ENCODE measurements at regions not wholly inside any gene's neighbourhood (a gene's known extent, or its start where the extent isn't known, plus 50 kb on each side); places are given as distances from the start of the nearest gene placed in this dataset.
"Not testable (repeated sequence)": the region's sequence is repeated elsewhere in the genome, so short reads cannot be mapped to it uniquely, and the experiment has no call there.

DNA sequence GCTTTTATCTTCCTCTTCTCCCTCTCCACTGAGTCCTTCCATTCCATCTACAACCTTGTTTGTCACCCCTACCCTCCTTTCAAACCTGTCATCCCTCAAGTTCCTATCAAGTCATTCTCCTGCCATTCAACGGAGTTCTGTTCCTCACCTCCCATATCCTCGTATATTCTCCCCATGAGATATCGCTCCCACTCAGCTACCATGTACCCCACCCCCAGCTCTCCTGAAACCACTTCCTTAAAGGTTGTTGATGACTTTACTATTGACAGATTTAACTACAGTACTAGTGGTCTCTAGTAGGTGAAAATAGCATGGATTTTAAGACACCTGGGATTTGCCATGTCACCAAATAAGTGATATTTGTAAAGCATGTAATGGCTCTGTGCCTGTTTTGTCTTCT, 107.4 kb upstream of the BARHL2 start:
- DNase-seq (ENCODE audit: low spot score), result no peak

DNA sequence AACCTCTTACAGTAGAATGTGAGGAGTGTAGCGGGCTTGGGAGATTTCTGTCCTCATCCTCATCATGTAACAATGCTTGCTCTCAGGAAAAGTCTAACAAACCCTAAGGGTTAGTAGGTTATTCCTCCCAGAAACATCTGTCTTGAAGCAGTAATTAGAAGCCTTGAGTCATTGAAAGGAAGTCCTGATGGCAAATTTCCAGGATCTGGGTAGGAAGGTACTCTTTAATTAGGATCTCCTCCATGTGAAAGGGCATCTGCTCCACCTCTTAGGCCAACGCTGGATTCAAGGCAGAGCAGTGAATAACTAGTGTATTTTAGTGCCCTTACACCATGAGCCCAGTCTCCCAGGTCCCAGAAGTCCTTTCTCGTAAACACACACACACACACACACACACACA, 106.6 kb upstream of the BARHL2 start:
- no peak for DNase-seq (ENCODE audit: low spot score)

DNA sequence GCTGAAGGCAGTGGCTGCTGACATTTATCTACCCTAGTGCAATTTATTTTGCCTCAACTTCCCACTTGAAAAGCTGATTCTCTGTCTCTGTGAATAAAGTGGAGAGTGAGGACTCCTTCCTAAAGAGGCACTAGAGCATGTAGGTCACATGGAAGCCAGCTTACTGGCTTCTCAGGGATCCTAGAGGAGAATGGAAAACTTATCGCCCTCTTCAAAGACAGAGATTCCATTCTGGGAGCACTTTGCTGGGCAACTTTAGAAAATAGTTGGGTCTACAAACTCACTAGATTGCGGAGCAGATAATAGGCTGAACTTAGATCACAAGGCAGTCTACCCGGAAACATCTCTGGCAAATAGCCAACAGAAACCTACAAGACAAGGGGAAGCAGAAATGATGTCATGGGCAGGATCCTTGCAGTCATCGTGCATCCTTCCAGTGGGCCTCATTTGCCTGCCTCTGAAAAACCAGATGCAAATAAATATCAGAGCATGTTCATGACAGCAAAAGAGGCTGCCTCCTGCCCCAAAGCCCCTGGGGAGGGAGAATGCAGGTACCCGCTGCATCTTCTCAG, 104.8 kb upstream of the BARHL2 start:
- no peak for DNase-seq (ENCODE audit: low spot score)

DNA sequence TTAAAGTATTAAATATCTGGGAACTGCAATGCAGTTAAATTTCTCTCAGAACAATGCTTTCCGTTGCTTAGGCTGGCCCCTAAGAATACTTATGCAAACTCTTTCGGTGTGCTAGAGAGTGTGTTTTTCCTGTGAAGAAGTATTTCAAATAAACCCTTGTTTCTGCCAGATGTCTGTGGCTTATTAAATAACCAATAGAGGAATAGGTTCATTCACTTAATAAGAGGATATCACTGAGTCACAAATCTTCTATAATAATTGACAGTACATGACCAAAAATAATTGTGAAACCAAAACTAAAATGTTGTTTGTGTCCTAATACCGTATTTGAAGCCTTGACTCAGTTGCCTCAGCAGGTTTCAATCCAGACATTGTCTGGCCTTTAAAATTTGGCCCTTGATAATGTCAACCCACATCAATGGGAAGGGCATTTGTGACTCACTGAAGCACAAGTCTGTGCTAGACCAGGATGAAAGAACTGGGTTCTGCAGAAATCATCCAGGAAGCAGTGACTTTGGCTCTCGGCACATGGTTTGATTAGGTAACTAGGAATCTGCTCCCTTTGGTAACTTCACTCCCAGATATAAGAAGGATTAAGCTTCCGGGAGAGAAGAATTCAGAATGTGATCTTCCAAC, 104.2 kb upstream of the BARHL2 start:
- no peak for DNase-seq (ENCODE audit: low spot score)

DNA sequence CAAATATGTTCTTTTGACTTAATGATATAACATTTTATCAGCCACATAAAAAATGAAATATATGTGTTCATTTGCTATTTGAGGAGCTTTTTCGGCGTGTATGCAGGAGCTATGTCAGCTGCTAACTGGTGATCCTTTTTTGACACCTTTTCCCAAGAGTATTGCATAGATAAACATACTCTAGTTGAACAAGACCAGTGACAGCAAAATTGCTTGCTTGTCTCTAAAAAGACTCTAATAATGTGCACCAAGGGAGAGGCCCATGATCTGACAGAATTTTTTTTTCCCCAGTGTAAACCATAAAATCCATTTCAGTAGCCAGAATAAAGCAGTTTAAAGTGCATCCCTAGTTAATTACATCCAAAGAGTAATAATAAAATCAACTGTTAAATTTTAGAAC, 103.6 kb upstream of the BARHL2 start:
- no peak for DNase-seq (ENCODE audit: low spot score)

DNA sequence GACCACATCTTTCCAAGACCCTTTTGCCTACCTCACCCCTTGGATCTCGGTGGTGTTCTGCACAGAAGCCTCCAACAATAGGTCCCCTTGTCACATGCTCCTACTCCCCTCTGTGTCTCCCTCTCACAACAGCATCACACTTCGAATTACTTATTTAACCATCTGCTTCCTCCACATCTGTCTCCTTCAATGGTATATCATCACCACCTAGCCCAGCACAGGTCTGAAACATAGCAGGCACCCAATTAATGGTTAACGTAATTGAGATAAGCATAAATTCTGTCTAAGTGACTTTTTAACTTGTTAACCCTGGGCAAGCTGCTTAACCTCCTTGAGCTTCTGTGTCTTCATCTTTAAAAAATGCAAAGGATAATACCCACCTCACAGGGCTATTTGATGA, 100.3 kb upstream of the BARHL2 start:
- DNase-seq (ENCODE audit: low spot score), result no peak

DNA sequence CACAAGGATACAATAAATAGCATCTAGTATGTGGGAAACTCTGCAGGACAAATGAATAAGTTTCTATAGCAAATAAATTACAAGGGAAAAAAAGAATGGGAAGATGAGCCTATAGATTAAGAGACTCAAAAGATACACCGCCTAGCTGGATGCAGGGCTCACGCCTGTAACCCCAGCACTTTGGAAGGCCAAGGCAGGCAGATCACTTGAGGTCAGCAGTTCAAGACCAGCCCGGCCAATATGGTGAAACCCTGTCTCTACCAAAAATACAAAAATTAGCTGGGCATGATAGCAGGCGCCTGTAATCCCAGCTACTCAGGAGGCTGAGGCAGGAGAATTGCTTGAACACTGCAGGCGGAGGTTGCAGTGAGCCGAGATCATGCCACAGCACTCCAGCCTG, 95.1 kb upstream of the BARHL2 start:
- not testable (repeated sequence) for DNase-seq (ENCODE audit: low spot score)

DNA sequence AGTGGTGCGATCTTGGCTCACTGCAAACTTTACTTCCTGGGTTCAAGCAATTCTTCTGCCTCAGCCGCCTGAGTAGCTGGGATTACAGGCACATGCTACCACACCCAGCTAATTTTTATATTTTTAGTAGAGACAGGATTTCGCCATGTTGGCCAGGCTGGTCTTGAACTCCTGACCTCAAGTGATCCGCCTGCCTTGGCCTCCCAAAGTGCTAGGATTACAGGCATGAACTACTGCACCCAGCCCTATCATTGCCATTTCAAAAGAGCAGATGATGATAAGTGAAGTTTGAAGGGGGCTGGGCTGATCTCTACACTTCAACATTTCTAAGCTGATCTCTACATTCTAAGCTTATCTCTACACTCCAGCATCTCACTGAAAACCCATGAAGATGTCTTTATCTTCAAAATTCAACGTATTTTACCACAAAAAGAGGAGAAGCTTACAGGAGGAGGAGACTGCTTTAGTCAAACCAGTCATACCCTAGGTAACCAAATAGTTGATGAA, 94.4 kb upstream of the BARHL2 start:
- DNase-seq (ENCODE audit: low spot score), result not testable (repeated sequence)

DNA sequence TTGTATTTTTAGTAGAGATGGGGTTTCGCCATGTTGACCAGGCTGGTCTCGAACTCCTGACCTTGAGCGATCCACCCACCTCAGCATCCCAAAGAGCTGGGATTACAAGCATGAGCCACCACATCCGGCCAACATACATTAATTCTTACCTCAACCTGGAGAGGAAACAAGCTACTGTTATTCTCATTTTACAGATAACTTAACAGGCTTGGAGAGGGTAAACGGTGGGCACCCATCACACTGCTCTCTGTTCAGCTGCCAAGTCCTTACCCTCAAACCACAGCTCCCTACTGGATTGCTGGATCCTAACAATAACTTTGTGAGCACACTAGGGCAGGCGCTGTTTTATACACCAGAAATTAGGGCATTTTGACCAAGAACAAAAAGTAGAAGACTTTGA, 93.6 kb upstream of the BARHL2 start:
- DNase-seq (ENCODE audit: low spot score), result no peak

DNA sequence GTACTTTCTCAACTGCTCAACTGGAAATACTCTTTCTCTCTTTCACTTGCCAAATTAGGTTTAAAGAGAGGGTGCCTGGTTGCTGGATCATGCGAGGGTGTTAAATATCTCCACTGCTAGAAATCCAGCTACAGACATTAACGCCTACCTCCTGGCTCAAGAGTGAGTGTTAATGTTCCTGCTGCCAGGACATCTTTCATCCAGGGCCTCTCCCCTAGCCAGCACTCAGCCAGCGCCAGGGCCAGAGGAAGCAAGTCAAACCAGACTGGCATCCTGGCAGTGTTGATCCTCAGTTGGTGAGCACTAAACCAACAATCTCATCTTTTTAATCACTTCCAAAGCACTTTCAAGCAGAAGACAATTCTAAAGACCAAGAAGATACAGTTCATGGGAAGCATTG, 92.9 kb upstream of the BARHL2 start:
- DNase-seq (ENCODE audit: low spot score), result no peak

DNA sequence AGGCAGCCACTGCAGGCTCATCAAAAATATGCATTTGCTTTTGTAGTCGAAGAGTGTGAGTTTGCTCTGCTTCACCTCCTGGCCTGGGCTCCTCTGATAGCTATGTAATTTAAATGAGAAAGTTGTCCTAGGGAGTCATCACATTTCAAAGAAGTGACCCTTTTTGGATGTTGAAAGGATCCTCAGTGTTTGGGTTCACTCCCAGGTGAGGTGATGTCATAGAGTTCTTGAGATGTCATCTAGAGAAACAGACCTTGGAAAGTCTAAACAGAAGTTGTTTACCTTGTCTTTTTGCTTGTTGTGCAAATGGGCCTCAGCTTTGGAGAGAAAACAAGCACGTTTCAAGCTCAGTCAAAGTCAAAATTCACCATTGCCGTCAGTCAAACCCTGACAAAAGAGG, 92.0 kb upstream of the BARHL2 start:
- no peak for DNase-seq (ENCODE audit: low spot score)

DNA sequence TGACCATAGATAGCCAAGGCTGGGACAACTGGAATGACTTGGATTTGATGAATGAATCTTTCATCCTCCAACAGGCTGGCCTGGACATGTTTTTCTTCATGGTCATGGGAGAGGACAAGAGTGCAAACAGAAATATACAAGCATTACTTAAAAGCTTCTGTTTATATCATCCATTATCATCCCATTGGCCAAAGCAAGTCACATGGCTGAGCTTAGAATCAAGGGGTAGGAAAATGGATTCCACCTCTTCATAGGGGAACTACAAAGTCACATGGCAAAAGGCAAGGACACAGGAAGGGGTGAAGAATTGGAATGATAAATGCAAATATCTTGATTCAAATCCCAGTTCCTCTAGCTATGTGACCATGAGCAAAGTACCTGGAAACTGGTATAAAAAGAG, 90.2 kb upstream of the BARHL2 start:
- no peak for DNase-seq (ENCODE audit: low spot score)

DNA sequence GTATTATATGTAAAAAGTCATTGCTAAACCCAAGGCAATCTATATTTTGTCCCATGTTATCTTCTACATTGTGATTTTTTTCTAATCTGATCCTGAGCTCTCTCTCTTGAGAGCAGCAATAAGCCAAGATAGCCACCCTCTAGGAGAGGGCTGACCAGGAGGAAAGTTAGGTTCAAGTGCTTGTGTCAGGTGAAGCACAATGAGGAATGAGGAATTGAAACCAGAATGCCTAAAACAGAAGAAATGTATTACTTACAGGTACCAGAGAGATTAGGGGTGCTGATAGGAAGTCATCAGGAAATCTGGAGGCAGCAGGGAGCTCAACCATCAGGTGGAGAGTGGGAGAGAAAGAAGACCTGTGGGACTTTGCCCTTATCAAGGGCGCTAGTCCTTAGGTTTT, 85.5 kb upstream of the BARHL2 start:
- DNase-seq (ENCODE audit: low spot score), result no peak

DNA sequence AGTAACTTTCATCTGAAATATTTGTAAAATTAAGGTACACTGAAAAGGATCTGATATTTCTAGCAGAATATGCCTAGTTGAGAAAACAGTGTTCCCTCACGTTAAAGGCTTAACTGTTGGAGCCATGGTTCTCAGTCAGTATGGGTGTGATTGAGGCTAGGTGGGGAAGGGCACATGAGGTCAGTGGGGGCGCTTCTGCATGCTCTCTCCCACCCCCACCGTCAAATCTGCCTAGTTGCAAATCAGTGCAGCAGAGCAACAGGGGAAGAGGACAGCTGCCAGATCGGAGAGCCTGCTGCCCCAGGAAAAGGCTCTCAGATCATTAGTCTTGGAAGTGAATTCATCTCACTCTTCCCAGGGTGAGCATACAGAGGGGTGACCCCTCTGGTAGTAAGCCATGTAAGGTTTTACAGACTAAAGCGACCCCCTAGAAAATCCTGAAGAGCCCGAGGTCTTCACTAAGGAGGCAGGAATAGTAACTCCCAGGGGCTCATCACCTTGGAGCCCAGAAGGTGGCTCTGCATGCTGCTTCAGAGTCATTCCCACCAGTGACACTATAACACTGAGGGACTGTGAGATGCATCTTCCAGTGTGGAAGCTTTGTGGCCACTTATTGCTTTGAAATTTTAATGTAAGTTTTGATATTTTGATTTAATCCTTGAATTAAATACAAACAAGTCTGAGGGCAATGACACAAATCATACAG, 83.1 kb upstream of the BARHL2 start:
- DNase-seq (ENCODE audit: low spot score), result no peak

DNA sequence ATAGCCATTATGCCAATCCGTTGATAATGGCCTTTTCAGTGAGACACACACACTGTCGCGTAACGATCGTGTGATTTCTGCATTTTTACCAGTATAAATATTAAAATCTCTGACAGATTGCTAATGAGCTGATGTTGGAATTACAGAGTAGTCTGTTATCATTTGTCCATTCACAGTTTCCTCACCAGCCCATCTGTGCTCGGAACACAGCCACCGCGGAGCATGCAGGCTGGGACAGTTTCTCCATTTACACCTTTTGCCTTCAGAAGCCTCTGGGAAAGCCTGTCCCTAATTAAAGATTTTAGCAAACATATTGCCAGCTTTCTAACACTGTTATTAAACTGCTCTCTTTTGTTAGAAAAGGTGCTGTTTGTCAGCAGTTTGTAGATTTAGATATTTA, 82.2 kb upstream of the BARHL2 start:
- DNase-seq (ENCODE audit: low spot score), result no peak

DNA sequence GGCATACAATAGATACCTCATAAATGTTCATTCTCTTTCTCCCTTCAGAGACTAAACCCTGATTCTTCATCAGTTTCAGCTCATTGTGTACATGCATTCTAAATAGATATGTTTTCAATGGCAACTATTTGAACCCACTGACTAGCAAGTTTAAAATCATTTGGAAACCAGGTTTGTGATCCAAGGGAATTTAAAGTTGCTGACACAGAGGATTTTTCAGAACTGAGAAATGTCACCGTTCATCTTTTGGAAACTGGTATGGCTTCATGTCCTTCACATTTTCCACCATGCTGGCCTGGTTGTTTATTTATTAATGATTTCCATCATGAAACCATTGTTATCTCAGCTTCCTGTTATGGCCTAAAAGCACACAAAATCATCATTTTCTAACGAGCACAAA, 81.8 kb upstream of the BARHL2 start:
- DNase-seq (ENCODE audit: low spot score), result no peak

DNA sequence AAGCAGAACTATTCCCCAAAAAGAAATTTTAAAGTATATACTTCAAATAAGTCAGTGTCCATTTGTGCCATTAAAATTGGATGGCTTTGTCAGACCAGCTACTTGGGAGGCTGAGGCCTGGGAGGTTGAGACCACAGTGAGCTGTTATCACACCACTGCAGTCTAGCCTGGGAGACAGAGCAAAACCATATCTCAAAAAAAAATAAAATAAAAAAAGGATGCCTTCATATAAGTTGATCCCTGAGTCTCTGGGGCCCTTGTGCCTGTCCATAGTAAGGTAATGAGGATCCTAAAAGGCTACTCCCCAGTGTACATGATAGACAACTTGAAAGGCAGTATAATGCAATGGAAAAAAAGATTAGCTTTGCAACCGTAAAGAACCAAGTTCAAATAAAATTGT, 81.2 kb upstream of the BARHL2 start:
- DNase-seq (ENCODE audit: low spot score), result no peak

DNA sequence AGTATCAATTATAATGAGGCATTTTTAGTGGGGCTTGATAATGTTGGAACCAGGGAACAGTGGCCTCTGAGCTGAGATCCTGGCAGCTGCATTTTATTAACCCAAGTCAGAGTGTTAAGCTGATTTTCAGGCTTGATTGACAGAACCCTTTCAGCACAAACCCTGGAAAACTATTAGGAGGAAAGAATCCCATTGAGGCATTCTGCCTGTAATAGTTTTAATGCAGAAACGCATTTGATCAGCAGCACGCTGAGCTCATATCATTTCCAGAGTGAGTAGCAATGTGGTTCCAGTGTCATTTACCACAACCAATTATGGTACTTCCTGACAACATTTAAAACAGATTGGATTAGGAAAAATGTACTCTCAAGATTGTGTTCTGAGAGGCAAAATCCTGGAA, 78.3 kb upstream of the BARHL2 start:
- no peak for DNase-seq (ENCODE audit: low spot score)

DNA sequence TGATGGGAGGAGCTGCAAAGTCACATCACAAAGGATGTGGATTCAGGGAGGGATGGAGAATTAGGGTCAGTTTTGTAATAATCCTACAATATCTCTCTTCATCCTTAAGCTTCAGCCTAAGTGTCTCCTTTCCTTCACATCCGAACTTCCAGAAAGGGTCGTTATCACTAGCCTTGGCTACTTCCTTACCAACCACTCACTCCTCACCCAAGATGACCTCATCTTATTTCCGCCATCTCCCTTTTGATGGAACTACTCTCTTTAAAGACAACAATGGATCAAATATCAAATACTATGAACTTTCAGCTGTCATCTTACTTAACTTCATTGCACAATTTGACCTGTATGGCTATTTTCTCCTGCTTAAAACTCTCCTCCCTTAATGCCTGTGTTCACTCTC, 69.6 kb upstream of the BARHL2 start:
- no peak for DNase-seq (ENCODE audit: low spot score)

DNA sequence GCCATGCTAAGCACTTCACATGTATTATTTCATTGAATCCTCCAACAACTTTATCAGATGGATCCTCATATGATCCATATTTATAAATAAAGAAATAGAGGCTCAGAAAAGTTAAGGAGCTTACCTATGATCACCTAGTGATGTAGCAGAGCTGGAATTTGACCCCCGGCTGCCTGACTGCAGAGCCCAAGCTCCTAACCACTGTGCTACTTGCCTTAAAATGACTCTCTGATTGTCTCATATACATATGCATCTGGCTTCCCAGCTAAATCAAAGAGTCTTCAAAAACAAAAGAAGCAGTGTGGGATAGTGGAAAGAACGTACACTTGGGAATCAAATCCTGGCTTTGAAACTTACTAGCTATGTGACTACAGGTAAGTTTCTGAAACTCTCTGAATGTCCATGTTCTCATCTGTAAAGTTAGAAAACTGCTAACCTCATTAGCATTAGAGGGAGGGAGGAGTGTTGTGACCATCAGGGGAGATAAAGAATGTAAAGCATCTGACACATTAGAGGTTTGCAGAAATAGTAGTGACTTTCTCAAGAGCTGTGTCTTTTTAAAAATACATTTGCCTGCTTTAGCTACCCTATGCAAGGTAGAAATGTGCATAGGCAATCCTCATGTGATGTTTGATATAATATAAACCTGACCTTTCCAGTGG, 67.2 kb upstream of the BARHL2 start:
- no peak for DNase-seq (ENCODE audit: low spot score)

DNA sequence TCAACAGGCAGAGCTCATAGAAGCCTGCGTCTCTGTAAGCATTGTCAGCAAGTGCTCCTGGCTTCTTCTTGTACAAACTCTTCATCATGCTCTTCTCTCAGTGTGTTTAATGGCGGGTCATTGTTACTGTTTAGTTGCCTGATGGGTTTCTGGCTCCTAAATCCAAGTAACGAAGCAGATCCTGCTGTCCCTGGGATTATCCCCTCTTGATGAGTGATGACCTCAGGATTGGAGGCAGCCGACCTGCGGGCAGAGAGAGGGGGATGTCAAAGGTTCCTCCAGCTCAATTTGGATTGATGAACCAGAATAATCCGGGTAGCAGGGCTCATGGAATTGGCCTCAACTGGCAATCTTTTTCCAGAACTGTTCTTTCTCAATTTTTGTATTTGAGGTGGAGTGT, 66.1 kb upstream of the BARHL2 start:
- no peak for DNase-seq (ENCODE audit: low spot score)

DNA sequence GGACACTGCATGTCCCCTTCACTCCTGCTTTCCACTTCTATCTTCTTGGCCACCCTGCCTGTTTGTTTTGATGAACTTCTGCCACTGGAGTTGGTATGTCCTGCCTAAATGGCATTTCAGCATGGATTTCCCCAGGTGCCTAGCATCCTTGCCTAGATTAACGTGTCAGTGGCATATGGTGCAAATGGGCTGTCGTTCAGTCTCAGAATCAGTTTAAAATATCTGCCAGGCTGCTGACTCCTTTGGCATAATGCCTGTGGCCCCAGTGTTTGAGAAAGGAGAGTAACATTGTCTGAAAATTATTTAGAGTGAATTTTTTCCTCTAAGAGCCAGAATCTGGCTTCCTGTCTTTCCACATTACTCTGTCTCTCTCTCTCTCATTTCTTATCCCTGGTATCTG, 64.9 kb upstream of the BARHL2 start:
- DNase-seq (ENCODE audit: low spot score), result no peak

DNA sequence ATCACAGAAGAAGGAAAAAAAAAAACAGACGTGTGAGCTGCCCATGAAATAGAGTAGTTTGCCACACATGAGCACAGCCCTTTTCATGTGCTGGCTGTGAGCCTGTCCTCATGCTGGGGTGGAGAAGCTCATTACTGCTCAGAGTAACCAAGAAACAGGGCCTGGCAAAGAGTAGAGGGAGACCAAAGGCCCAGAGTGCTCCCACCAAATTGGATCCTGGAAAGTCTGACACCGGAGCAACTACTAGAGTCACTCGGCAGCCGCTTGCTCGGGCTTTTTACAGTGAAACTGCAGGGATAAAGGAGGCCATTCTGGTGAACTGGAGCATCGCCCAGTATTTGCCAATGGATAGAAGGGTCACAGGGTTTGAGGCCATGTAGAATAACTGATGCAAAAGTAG, 64.4 kb upstream of the BARHL2 start:
- DNase-seq (ENCODE audit: low spot score), result no peak
